H1 (cell line): ENCODE measurements at regions not wholly inside any gene's neighbourhood (a gene's known extent, or its start where the extent isn't known, plus 50 kb on each side); places are given as distances from the start of the nearest gene placed in this dataset.

ENCODE experiments used
- CTCF ChIA-PET: fragments of 300-600 bp; sonication (Branson Sonifier 250); formaldehyde crosslinking; loops from one replicate; lab custom pipeline; 2021; ENCODE audit not compliant: partially characterized antibody; lab: Charles Lee
- POLR2A ChIA-PET: fragments of 300-600 bp; sonication (Branson Sonifier 250); formaldehyde crosslinking; loops from one replicate; lab custom pipeline; 2021; ENCODE audit warnings: inconsistent platforms; ENCODE audit not compliant: partially characterized antibody; lab: Charles Lee
- DNase-seq, 2 experiments: peaks; one replicate each; pipeline versions ENCODE4 v3.0.0 to v3.0.0-alpha.2; 2010 to 2022; ENCODE audit warnings: low spot score in 2 of 2, low read depth in 1 of 2, mixed read lengths in 1 of 2
- FAIRE-seq: peaks from 2 replicates; lab custom pipeline; 2011; peaks lifted over from hg19 to GRCh38; lab: Jason Lieb, UNC
- H2AFZ ChIP-seq: 2 replicates; pipeline ENCODE4 v1.8.1; 2012; ENCODE audit warnings: low read length, inconsistent platforms
- H2AK5ac ChIP-seq: 2 replicates; pipeline ENCODE4 v1.6.1; 2013; ENCODE audit warnings: low read depth, low read length
- H2BK120ac ChIP-seq: replicated peaks from 2 replicates; pipeline ENCODE3; 2013; ENCODE audit warnings: low read depth, low read length, inconsistent platforms
- H2BK12ac ChIP-seq: 2 replicates; pipeline ENCODE4 v1.6.1; 2013; ENCODE audit warnings: low read depth, low read length
- H2BK15ac ChIP-seq: 2 replicates; pipeline ENCODE4 v1.6.1; 2013; ENCODE audit warnings: low read length
- H2BK20ac ChIP-seq: 2 replicates; pipeline ENCODE4 v1.6.1; 2013; ENCODE audit warnings: low read length
- H2BK5ac ChIP-seq: 2 replicates; pipeline ENCODE4 v1.6.1; 2013; ENCODE audit warnings: low read depth, low read length
- H3K14ac ChIP-seq: 2 replicates; pipeline ENCODE4 v1.6.1; 2013; ENCODE audit warnings: inconsistent platforms; ENCODE audit not compliant: insufficient read length
- H3K18ac ChIP-seq: 2 replicates; pipeline ENCODE4 v1.6.1; 2013; ENCODE audit warnings: low read length; ENCODE audit errors: extremely low read depth
- H3K23ac ChIP-seq: 2 replicates; pipeline ENCODE4 v1.6.1; 2013; ENCODE audit warnings: inconsistent platforms; ENCODE audit not compliant: insufficient read length
- H3K23me2 ChIP-seq: 2 replicates; pipeline ENCODE4 v1.6.1; 2013; ENCODE audit warnings: low read depth, low read length
- H3K27ac ChIP-seq: 2 replicates; pipeline ENCODE4 v1.6.1; 2011; ENCODE audit warnings: low read depth, low read length, inconsistent platforms
- H3K27me3 ChIP-seq, 4 experiments: replicated peaks in 1 of 4; 1 replicate in 1 of 4; 2 replicates in 3 of 4; pipeline versions ENCODE4 v1.6.1 to v1.8.1; 2011 to 2013; ENCODE audit warnings: low read length in 3 of 4, mild to moderate bottlenecking in 3 of 4, inconsistent platforms in 2 of 4, mixed read lengths in 2 of 4, moderate library complexity in 1 of 4; ENCODE audit not compliant: control insufficient read depth in 3 of 4, insufficient read depth in 3 of 4; ENCODE audit errors: extremely low read depth in 1 of 4
- H3K36me3 ChIP-seq, 4 experiments: 2 replicates each; pipeline versions ENCODE4 v1.6.1 to v1.8.1; 2011 to 2013; ENCODE audit warnings: mild to moderate bottlenecking in 4 of 4, low read length in 3 of 4, moderate library complexity in 2 of 4, control low read depth in 1 of 4, inconsistent platforms in 1 of 4; ENCODE audit not compliant: insufficient read depth in 4 of 4, control insufficient read depth in 2 of 4
- H3K4ac ChIP-seq: replicated peaks from 2 replicates; pipeline ENCODE3; 2013; ENCODE audit warnings: low read length, low read depth, mixed read lengths, inconsistent platforms; ENCODE audit not compliant: insufficient read length
- H3K4me1 ChIP-seq, 4 experiments: replicated peaks in 1 of 4; 1 replicate in 1 of 4; 2 replicates in 3 of 4; pipeline versions ENCODE4 v1.6.1 to v1.8.1; 2011 to 2013; ENCODE audit warnings: low read length in 3 of 4, inconsistent platforms in 2 of 4, mixed read lengths in 1 of 4; ENCODE audit not compliant: insufficient read depth in 4 of 4, control insufficient read depth in 3 of 4
- H3K4me2 ChIP-seq, 2 experiments: 2 replicates each; pipeline versions ENCODE4 v1.6.1 to v1.8.1; 2011 to 2013; ENCODE audit warnings: low read depth in 2 of 2, low read length in 2 of 2, control low read depth in 1 of 2, inconsistent platforms in 1 of 2, mild to moderate bottlenecking in 1 of 2; ENCODE audit not compliant: insufficient read depth in 1 of 2
- H3K4me3 ChIP-seq, 4 experiments: fragments of 200-600, 300-600 bp in 1 of 4; sonication (generic), shearing (Covaris generic), sonication (Bioruptor Twin) in 1 of 4; 2 replicates each; pipeline versions ENCODE4 v1.5.1 to v1.8.1; 2011 to 2016; ENCODE audit warnings: low read length in 4 of 4, low read depth in 3 of 4, control low read depth in 2 of 4, inconsistent platforms in 2 of 4, mild to moderate bottlenecking in 2 of 4, mixed read lengths in 1 of 4, moderate library complexity in 1 of 4; ENCODE audit not compliant: insufficient read depth in 2 of 4; ENCODE audit errors: extremely low read depth in 1 of 4
- H3K56ac ChIP-seq: replicated peaks from 2 replicates; pipeline ENCODE3; 2013; ENCODE audit warnings: low read depth, mild to moderate bottlenecking, mixed read lengths, low read length, inconsistent platforms; ENCODE audit not compliant: insufficient read length
- H3K79me1 ChIP-seq: 2 replicates; pipeline ENCODE4 v1.6.1; 2013; ENCODE audit warnings: low read depth, low read length, control low read depth
- H3K79me2 ChIP-seq, 2 experiments: 2 replicates each; pipeline versions ENCODE4 v1.6.1 to v1.8.1; 2012 to 2013; ENCODE audit warnings: low read length in 2 of 2, mild to moderate bottlenecking in 2 of 2, inconsistent platforms in 1 of 2; ENCODE audit not compliant: insufficient read depth in 2 of 2, control insufficient read depth in 1 of 2
- H3K9ac ChIP-seq, 4 experiments: replicated peaks in 1 of 4; 1 replicate in 1 of 4; 2 replicates in 3 of 4; pipeline versions ENCODE4 v1.6.1 to v1.8.1; 2011 to 2013; ENCODE audit warnings: low read depth in 3 of 4, low read length in 3 of 4, control low read depth in 2 of 4, mild to moderate bottlenecking in 2 of 4, moderate library complexity in 2 of 4, inconsistent platforms in 1 of 4; ENCODE audit errors: extremely low read depth in 1 of 4
- H3K9me3 ChIP-seq, 2 experiments: 2 replicates each; pipeline versions ENCODE4 v1.6.1 to v1.8.1; 2012 to 2013; ENCODE audit warnings: mild to moderate bottlenecking in 2 of 2, moderate library complexity in 2 of 2, control low read depth in 1 of 2, inconsistent platforms in 1 of 2, low read depth in 1 of 2, low read length in 1 of 2, mixed read lengths in 1 of 2; ENCODE audit not compliant: insufficient read depth in 2 of 2
- H4K20me1 ChIP-seq, 2 experiments: replicated peaks in 1 of 2; 2 replicates each; pipeline versions ENCODE3 to v1.8.1; 2011 to 2013; ENCODE audit warnings: inconsistent platforms in 2 of 2, low read length in 2 of 2, mild to moderate bottlenecking in 1 of 2; ENCODE audit not compliant: insufficient read depth in 2 of 2, control insufficient read depth in 1 of 2
- H4K5ac ChIP-seq: 2 replicates; pipeline ENCODE4 v1.6.1; 2013; ENCODE audit warnings: low read length, low read depth, mixed read lengths, inconsistent platforms; ENCODE audit not compliant: insufficient read length
- H4K8ac ChIP-seq: 2 replicates; pipeline ENCODE4 v1.8.0; 2013; ENCODE audit warnings: mild to moderate bottlenecking, moderate library complexity, low read length, inconsistent platforms; ENCODE audit not compliant: insufficient read depth; ENCODE audit errors: extremely low read depth
- H4K91ac ChIP-seq: replicated peaks from 2 replicates; pipeline ENCODE3; 2013; ENCODE audit warnings: low read length, mixed read lengths, inconsistent platforms; ENCODE audit not compliant: insufficient read length
- JUN ChIP-seq: IDR thresholded peaks from 2 replicates; pipeline ENCODE4 v1.6.1; 2011; ENCODE audit warnings: low read depth, mild to moderate bottlenecking, improper control_type of control experiment, low read length
- TAF1 ChIP-seq: IDR thresholded peaks from 2 replicates; pipeline ENCODE4 v1.6.1; 2011; ENCODE audit warnings: mild to moderate bottlenecking, low read depth, low read length
- WGBS, 2 experiments: shearing (Covaris generic) in 1 of 2; methylation state at CpG; one replicate each; pipeline versions ENCODE4 v1.1.6 to v1.1.7; 2013 to 2015; ENCODE audit warnings: low lambda C conversion rate in 2 of 2, mixed read lengths in 2 of 2, inconsistent platforms in 1 of 2, low coverage in 1 of 2, missing lambda C conversion rate in 1 of 2; ENCODE audit not compliant: insufficient replicate concordance in 2 of 2, insufficient coverage in 1 of 2, insufficient read length in 1 of 2; ENCODE audit errors: extremely low coverage in 1 of 2, missing lambda C conversion rate in 1 of 2; 5-methylcytosine and 5-hydroxymethylcytosine counted together

DNA sequence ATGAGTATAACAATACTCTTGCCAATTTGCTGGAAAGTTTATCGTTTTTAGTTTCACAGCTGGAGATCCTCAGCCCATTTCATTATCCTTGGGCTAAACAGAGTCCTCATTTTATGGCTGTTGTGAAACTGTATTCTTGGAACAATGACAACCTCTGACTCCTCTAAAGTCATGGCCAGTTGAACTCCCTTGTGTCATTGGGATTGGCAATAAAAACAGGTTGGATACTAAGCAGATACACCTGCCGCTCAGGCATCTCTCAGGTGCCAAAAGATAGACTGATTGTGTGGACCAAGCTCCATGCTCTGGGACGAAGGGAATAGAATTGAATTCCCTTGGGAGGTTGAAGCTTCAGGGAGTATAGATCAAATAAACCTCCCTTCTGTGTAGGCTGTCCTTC, 182.2 kb downstream of the WDR11 start:
- H2AFZ ChIP-seq: no peak overlapping the region
- POLR2A ChIA-PET: no interaction called here
- WGBS, 2 experiments: 92% methylated on average over 3 of the region's 3 CpGs; no CpG with 5 or more reads in 1 of the 2 experiments
- H3K79me2 ChIP-seq: no peaks in the 10 kb centered on the region
- no peak overlapping the region for H4K8ac ChIP-seq
- no peaks in the 10 kb centered on the region for H3K36me3 ChIP-seq
- H3K56ac ChIP-seq: no peak overlapping the region
- no peak overlapping the region for H2AK5ac ChIP-seq
- no peak overlapping the region for H2BK120ac ChIP-seq
- H3K4me1 ChIP-seq: peaks cover 0 to 3% (median 0%) of the 10 kb centered on the region in 4 experiments; a peak in 1 of 7 replicates
- H3K9me3 ChIP-seq: no peaks in the 10 kb centered on the region; a peak in 1 of 4 replicates
- H3K23me2 ChIP-seq: no peaks in the 10 kb centered on the region
- H2BK5ac ChIP-seq: no peak overlapping the region
- no peaks in the 10 kb centered on the region for H3K79me1 ChIP-seq
- CTCF ChIA-PET: no interaction called here
- TF ChIP-seq TAF1: no peak
- TF ChIP-seq JUN: no peak
- H3K14ac ChIP-seq: no peak overlapping the region
- H4K5ac ChIP-seq: no peak overlapping the region
- H3K23ac ChIP-seq: no peak overlapping the region
- no peaks in the 10 kb centered on the region for H3K27me3 ChIP-seq
- no peak overlapping the region for H3K9ac ChIP-seq
- H2BK12ac ChIP-seq: no peak overlapping the region
- no peak overlapping the region for H2BK15ac ChIP-seq
- H2BK20ac ChIP-seq: no peak overlapping the region
- H3K4me2 ChIP-seq: no peak overlapping the region
- no peak overlapping the region for H3K4ac ChIP-seq
- H3K18ac ChIP-seq: no peak overlapping the region
- H3K27ac ChIP-seq: no peak overlapping the region
- DNase-seq: no peak
- no peaks in the 10 kb centered on the region for H4K20me1 ChIP-seq
- no peak overlapping the region for H3K4me3 ChIP-seq
- H4K91ac ChIP-seq: no peak overlapping the region
- FAIRE-seq: no peak
